ENCODE measurements at regions not wholly inside any gene's neighbourhood (a gene's known extent, or its start where the extent isn't known, plus 50 kb on each side); places are given as distances from the start of the nearest gene placed in this dataset.

DNA sequence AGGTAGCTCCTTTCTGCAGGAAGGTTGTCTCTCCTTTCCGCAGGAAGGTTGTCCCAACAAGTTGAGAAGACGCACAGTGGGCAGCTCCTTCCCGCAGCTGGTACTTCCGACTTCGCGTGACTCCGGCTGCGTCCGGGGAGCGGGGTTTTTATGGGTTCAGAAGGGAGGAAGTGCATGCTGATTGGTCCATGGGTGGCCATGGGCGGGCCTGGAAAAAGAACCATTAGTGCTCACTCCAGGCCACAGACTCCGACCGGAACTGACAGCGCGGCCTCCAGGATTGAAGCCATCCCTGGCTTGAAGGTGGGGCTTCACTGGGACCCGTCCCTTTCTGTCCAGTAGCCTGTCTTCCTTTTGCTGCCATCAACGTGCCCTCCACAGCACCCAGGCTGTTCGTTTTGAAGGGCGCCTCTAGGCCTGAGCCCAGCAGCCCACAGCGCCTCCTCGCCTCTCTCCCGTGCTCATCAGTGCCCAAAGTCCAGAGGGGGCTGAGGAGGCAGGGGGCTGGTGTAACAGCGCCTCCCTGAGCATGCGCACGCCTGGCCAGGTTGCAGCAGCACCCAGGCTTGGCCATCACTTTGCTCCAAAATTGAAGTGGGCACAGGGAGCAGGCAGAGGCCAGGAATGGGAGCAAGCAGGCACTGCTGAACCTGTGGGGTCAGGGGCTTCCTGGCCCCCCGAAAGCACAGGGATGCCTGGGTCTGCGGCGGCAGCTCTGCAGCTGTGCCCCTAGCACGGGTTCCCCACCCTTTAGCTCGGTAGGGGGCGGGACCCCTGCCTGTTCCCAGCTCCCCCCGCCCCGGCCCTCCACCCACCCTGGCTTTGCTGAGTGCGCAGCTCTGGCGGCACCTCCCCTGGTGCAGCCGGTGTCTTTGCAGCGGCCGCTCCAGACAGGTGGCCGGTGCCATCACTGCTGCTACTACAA is 330.6 kb upstream of the MCTP2 start:
- intact Hi-C loops (cut with micrococcal nuclease): no loop called here
- no peak for ATAC-seq

DNA sequence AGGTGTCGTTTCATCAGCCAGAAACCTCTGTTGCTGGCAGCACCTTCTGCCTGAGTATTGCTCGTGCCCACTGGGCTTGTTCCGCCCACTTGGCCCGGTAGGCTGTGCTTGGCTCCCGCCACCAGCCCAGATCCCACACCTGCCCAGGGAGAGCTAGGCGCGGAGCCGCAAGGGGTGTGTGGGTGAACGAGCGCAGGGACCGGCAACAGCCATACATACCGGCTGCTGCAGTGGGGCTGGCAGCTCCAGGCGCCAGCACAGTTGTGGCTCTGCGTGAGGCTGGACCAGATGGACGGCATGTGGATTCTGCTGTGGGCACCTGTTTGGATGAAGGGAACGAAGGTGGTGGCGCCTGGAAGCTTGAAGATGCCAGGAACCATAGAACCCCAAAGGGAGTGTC is 331.5 kb upstream of the MCTP2 start:
- TF ChIP-seq ELF1 (IDR thresholded peaks at IDR 0.05; ENCODE audit: borderline replicate concordance, low read depth) (no peak), SIN3A (IDR thresholded peaks at IDR 0.05; ENCODE audit: low read depth) (no peak), POLR2A (IDR thresholded peaks at IDR 0.05; ENCODE audit: borderline replicate concordance, extremely low read depth, insufficient read depth, insufficient read length) (no peak), SP1 (IDR thresholded peaks at IDR 0.05; ENCODE audit: low read depth) (no peak)
- TF ChIP-seq, protein P1, sequence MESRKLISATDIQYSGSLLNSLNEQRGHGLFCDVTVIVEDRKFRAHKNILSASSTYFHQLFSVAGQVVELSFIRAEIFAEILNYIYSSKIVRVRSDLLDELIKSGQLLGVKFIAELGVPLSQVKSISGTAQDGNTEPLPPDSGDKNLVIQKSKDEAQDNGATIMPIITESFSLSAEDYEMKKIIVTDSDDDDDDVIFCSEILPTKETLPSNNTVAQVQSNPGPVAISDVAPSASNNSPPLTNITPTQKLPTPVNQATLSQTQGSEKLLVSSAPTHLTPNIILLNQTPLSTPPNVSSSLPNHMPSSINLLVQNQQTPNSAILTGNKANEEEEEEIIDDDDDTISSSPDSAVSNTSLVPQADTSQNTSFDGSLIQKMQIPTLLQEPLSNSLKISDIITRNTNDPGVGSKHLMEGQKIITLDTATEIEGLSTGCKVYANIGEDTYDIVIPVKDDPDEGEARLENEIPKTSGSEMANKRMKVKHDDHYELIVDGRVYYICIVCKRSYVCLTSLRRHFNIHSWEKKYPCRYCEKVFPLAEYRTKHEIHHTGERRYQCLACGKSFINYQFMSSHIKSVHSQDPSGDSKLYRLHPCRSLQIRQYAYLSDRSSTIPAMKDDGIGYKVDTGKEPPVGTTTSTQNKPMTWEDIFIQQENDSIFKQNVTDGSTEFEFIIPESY (IDR thresholded peaks at IDR 0.05; ENCODE audit: extremely low read depth, insufficient replicate concordance, low read length): no peak
- no peaks in the 10 kb centered on the region for H3K9me2 ChIP-seq (ENCODE audit: insufficient read depth)
- H3K4me2 ChIP-seq (ENCODE audit: low read length): no peak overlapping the region
- no TSS peak for BruUV-seq (replicated peaks)
- H4K20me1 ChIP-seq (ENCODE audit: insufficient read depth): no peaks in the 10 kb centered on the region
- CTCF ChIA-PET: no interaction called here
- ATAC-seq: no peak
- H2AFZ ChIP-seq (ENCODE audit: low read depth, low read length, poor library complexity, severe bottlenecking): no peak overlapping the region
- H3K36me3 ChIP-seq (ENCODE audit: control insufficient read depth in 1 of 2, insufficient read depth in 2 of 2, low read length in 2 of 2): no peaks in the 10 kb centered on the region
- no peak overlapping the region for H3K9ac ChIP-seq (ENCODE audit: low read length)
- no peaks in the 10 kb centered on the region for H3K27me3 ChIP-seq (ENCODE audit: insufficient read depth, low read length)
- H3K79me2 ChIP-seq (ENCODE audit: insufficient read depth, low read length): no peaks in the 10 kb centered on the region
- intact Hi-C loops (cut with micrococcal nuclease): no loop called here
- POLR2A ChIA-PET: no interaction called here
- RAD21 ChIA-PET (ENCODE audit: low non-redundant PET in 1 of 2, low total read pairs in 2 of 2, uncharacterized antibody in 2 of 2, unreplicated experiment in 2 of 2): no interaction called here
- no peaks in the 10 kb centered on the region for H3K4me1 ChIP-seq (ENCODE audit: control insufficient read depth in 1 of 2, insufficient read depth in 2 of 2, low read length in 2 of 2)
- H3K27ac ChIP-seq (ENCODE audit: low read depth, low read length): no peak overlapping the region
- no peak for DNase-seq (ENCODE audit: low read depth, low spot score)
- no peak overlapping the region for H3K4me3 ChIP-seq (replicated peaks in 1 of 2; ENCODE audit: low read depth in 1 of 2, low read length in 2 of 2)
- peaks cover 0 to 8% of the 10 kb centered on the region in 2 experiments; a peak in 1 of 4 replicates for H3K9me3 ChIP-seq (ENCODE audit: control insufficient read depth in 1 of 2, insufficient read depth in 1 of 2, low read depth in 1 of 2, low read length in 2 of 2)

More for the DNA sequence above, 330.6 kb upstream of the MCTP2 start:
- H3K36me3 ChIP-seq (ENCODE audit: control insufficient read depth in 1 of 2, insufficient read depth in 2 of 2, low read length in 2 of 2): no peaks in the 10 kb centered on the region
- H4K20me1 ChIP-seq (ENCODE audit: insufficient read depth): no peaks in the 10 kb centered on the region
- H3K4me2 ChIP-seq (ENCODE audit: low read length): no peak overlapping the region
- ChIA-PET POLR2A (no interaction called here), RAD21 (ENCODE audit: low non-redundant PET in 1 of 2, low total read pairs in 2 of 2, uncharacterized antibody in 2 of 2, unreplicated experiment in 2 of 2) (no interaction called here), CTCF (no interaction called here)
- TF ChIP-seq ELF1 (IDR thresholded peaks at IDR 0.05; ENCODE audit: borderline replicate concordance, low read depth) (no peak), JUND (IDR thresholded peaks at IDR 0.05) (no peak), CBX3 (IDR thresholded peaks at IDR 0.05; ENCODE audit: low read depth) (no peak), EGR1 (IDR thresholded peaks at IDR 0.05; ENCODE audit: low read depth) (no peak), POLR2A (IDR thresholded peaks at IDR 0.05; ENCODE audit: borderline replicate concordance, extremely low read depth, insufficient read depth, insufficient read length) (no peak), RAD21 (IDR thresholded peaks at IDR 0.05; ENCODE audit: low read depth) (no peak), SIN3A (IDR thresholded peaks at IDR 0.05; ENCODE audit: low read depth) (no peak), CEBPB (IDR thresholded peaks at IDR 0.05; ENCODE audit: low read depth) (no peak), YY1 (IDR thresholded peaks at IDR 0.05; ENCODE audit: extremely low read depth, insufficient replicate concordance, low read depth, low read length) (no peak), EZH2phosphoT487 (IDR thresholded peaks at IDR 0.05; ENCODE audit: borderline replicate concordance) (no peak)
- TF ChIP-seq, protein P2, sequence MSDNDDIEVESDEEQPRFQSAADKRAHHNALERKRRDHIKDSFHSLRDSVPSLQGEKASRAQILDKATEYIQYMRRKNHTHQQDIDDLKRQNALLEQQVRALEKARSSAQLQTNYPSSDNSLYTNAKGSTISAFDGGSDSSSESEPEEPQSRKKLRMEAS (IDR thresholded peaks at IDR 0.05): no peak
- peaks cover 0 to 8% of the 10 kb centered on the region in 2 experiments; a peak in 1 of 4 replicates for H3K9me3 ChIP-seq (ENCODE audit: control insufficient read depth in 1 of 2, insufficient read depth in 1 of 2, low read depth in 1 of 2, low read length in 2 of 2)
- H3K27ac ChIP-seq (ENCODE audit: low read depth, low read length): no peak overlapping the region
- H2AFZ ChIP-seq (ENCODE audit: low read depth, low read length, poor library complexity, severe bottlenecking): no peak overlapping the region
- BruUV-seq (replicated peaks): no TSS peak
- DNase-seq (ENCODE audit: low read depth, low spot score): no peak
- no peaks in the 10 kb centered on the region for H3K9me2 ChIP-seq (ENCODE audit: insufficient read depth)
- no peaks in the 10 kb centered on the region for H3K79me2 ChIP-seq (ENCODE audit: insufficient read depth, low read length)
- no peak overlapping the region for H3K9ac ChIP-seq (ENCODE audit: low read length)
- no peaks in the 10 kb centered on the region for H3K27me3 ChIP-seq (ENCODE audit: insufficient read depth, low read length)
- no peaks in the 10 kb centered on the region for H3K4me1 ChIP-seq (ENCODE audit: control insufficient read depth in 1 of 2, insufficient read depth in 2 of 2, low read length in 2 of 2)
- no peak overlapping the region for H3K4me3 ChIP-seq (replicated peaks in 1 of 2; ENCODE audit: low read depth in 1 of 2, low read length in 2 of 2)
